Lower lobe of right lung (tissue), 2 donors: ENCODE measurements at regions not wholly inside any gene's neighbourhood (a gene's known extent, or its start where the extent isn't known, plus 50 kb on each side); places are given as distances from the start of the nearest gene placed in this dataset.
"Not testable (repeated sequence)": the region's sequence is repeated elsewhere in the genome, so short reads cannot be mapped to it uniquely, and the experiment has no call there.

ENCODE experiments used
- ATAC-seq, 2 donors: fragments of 200-7000 bp; cut with Tn5 transposase; one replicate each; pipeline ENCODE4 v1.9.1; 2020 to 2022; ENCODE audit warnings: mild to moderate bottlenecking in 2 of 2, moderate library complexity in 2 of 2
- DNase-seq: peaks from one replicate; pipeline ENCODE4 v3.0.0-alpha.2; 2020
- H3K27ac ChIP-seq: fragments of 200-600 bp; one replicate; pipeline ENCODE4 v1.8.0; 2022
- H3K27me3 ChIP-seq: fragments of 200-600 bp; one replicate; pipeline ENCODE4 v1.8.0; 2022; ENCODE audit warnings: low read depth
- H3K36me3 ChIP-seq: fragments of 200-600 bp; one replicate; pipeline ENCODE4 v1.8.0; 2022; ENCODE audit warnings: mild to moderate bottlenecking
- H3K4me1 ChIP-seq: fragments of 200-600 bp; one replicate; pipeline ENCODE4 v1.8.0; 2022
- H3K4me3 ChIP-seq: fragments of 200-600 bp; one replicate; pipeline ENCODE4 v1.8.0; 2022; ENCODE audit warnings: mild to moderate bottlenecking
- H3K9me3 ChIP-seq: fragments of 200-600 bp; one replicate; pipeline ENCODE4 v1.8.0; 2022
- CTCF ChIP-seq: fragments of 200-600 bp; IDR thresholded peaks from one replicate; pipeline ENCODE4 v1.8.0; 2022; ENCODE audit warnings: antibody characterized with exemption, mild to moderate bottlenecking
- intact Hi-C: fragments of 100-400 bp; cut with DNase I; formaldehyde crosslinking; loops from one replicate; pipeline ENCODE4 v1.11.0; 2022
- donor health status: DM: no; HTN: yes; CAD: no; lungs with severe emphysema.

- no peak for ATAC-seq
- intact Hi-C loops, result no loop called here
Observed at GRCh38 chr3:182330646-182331045, 462.7 kb upstream of the ATP11B start.

GRCh38 chr3:182331341-182331740 is 462.0 kb upstream of the ATP11B start:
- intact Hi-C loops, result no loop called here
- no peaks in the 10 kb centered on the region for H3K36me3 ChIP-seq
- H3K4me1 ChIP-seq, result no peaks in the 10 kb centered on the region
- no peaks in the 10 kb centered on the region for H3K27me3 ChIP-seq
- H3K4me3 ChIP-seq, result no peak overlapping the region
- no peak for DNase-seq
- TF ChIP-seq CTCF, result no peak
- no peak overlapping the region for H3K27ac ChIP-seq
- no peak for ATAC-seq
- H3K9me3 ChIP-seq, result no peaks in the 10 kb centered on the region

More at GRCh38 chr3:182330646-182331045, 462.7 kb upstream of the ATP11B start:
- Histone ChIP-seq H3K4me3 (no peak overlapping the region), H3K27me3 (no peaks in the 10 kb centered on the region), H3K4me1 (no peaks in the 10 kb centered on the region), H3K27ac (no peak overlapping the region), H3K9me3 (no peaks in the 10 kb centered on the region), H3K36me3 (no peaks in the 10 kb centered on the region)
- TF ChIP-seq CTCF, result no peak
- no peak for DNase-seq

- no peaks in the 10 kb centered on the region for H3K9me3 ChIP-seq
- no peak for DNase-seq
- no peaks in the 10 kb centered on the region for H3K27me3 ChIP-seq
- no peak for TF ChIP-seq CTCF
- ATAC-seq, result no peak
- H3K4me1 ChIP-seq, result no peaks in the 10 kb centered on the region
- intact Hi-C loops, result no loop called here
- H3K36me3 ChIP-seq, result no peaks in the 10 kb centered on the region
- H3K4me3 ChIP-seq, result no peak overlapping the region
- no peak overlapping the region for H3K27ac ChIP-seq
Observed at GRCh38 chr3:182342252-182342651, 451.1 kb upstream of the ATP11B start.

GRCh38 chr3:182344026-182344425 is 449.3 kb upstream of the ATP11B start:
- H3K27ac ChIP-seq, result not testable (repeated sequence)

GRCh38 chr3:182349051-182349450 is 444.3 kb upstream of the ATP11B start:
- no peak overlapping the region for H3K27ac ChIP-seq
- H3K27me3 ChIP-seq, result no peaks in the 10 kb centered on the region
- H3K9me3 ChIP-seq, result no peaks in the 10 kb centered on the region
- H3K36me3 ChIP-seq, result no peaks in the 10 kb centered on the region
- intact Hi-C loops, result no loop called here
- H3K4me3 ChIP-seq, result no peak overlapping the region
- no peaks in the 10 kb centered on the region for H3K4me1 ChIP-seq
- no peak for TF ChIP-seq CTCF
- no peak for DNase-seq
- no peak for ATAC-seq

More at GRCh38 chr3:182344026-182344425, 449.3 kb upstream of the ATP11B start:
- H3K9me3 ChIP-seq, intact Hi-C loops, ATAC-seq, H3K36me3 ChIP-seq, DNase-seq, H3K4me3 ChIP-seq, H3K27me3 ChIP-seq, H3K4me1 ChIP-seq: not testable (repeated sequence)

- TF ChIP-seq CTCF, result no peak
- no peak overlapping the region for H3K27ac ChIP-seq
- no peaks in the 10 kb centered on the region for H3K4me1 ChIP-seq
- intact Hi-C loops, result no loop called here
- ATAC-seq, result no peak
- H3K9me3 ChIP-seq, result no peaks in the 10 kb centered on the region
- H3K27me3 ChIP-seq, result no peaks in the 10 kb centered on the region
- H3K4me3 ChIP-seq, result no peak overlapping the region
- H3K36me3 ChIP-seq, result no peaks in the 10 kb centered on the region
- DNase-seq, result no peak
Observed at GRCh38 chr3:182349951-182350517, 443.3 kb upstream of the ATP11B start.
